A549 (cell line): ENCODE measurements at regions not wholly inside any gene's neighbourhood (a gene's known extent, or its start where the extent isn't known, plus 50 kb on each side); places are given as distances from the start of the nearest gene placed in this dataset.

Experiments used
- ATAC-seq, 2 experiments: fragments of 200-7000 bp in 1 of 2; fragments of >200 bp in 1 of 2; cut with Nextera tagmentation in 1 of 2; cut with Tn5 transposase in 1 of 2; 3 replicates each; pipeline versions ENCODE4 v1.8.0 to v1.9.1; 2018 to 2020; ENCODE audit warnings: mild to moderate bottlenecking in 1 of 2, moderate library complexity in 1 of 2
- CTCF ChIA-PET: fragments of 300-600 bp; sonication (Branson Sonifier 250); formaldehyde crosslinking; extraction: SDS; loops from one replicate; lab custom pipeline; 2021; ENCODE audit warnings: antibody characterized with exemption, inconsistent platforms; lab: Yijun Ruan, JAX
- POLR2A ChIA-PET: fragments of 350-600 bp; formaldehyde crosslinking; extraction: SDS; loops from one replicate; lab custom pipeline; 2021; ENCODE audit warnings: antibody characterized with exemption, inconsistent platforms; lab: Yijun Ruan, JAX
- DNase-seq, 2 experiments: peaks; one replicate each; pipeline versions ENCODE4 v3.0.0 to v3.0.0-alpha.2; 2011 to 2016; ENCODE audit warnings: low read depth in 1 of 2, low spot score in 1 of 2
- FAIRE-seq: peaks from 2 replicates; lab custom pipeline; 2011; peaks lifted over from hg19 to GRCh38; lab: Jason Lieb, UNC
- H3K27ac ChIP-seq, 2 experiments: fragments of >200 bp; sonication (Bioruptor Twin); formaldehyde crosslinking; 3 replicates each; pipeline ENCODE4 v1.5.1; 2016 to 2017
- H3K4me1 ChIP-seq: fragments of >200 bp; sonication (Bioruptor Twin); formaldehyde crosslinking; 3 replicates; pipeline ENCODE4 v1.6.1; 2016
- H3K4me2 ChIP-seq: fragments of >200 bp; sonication (Bioruptor Twin); formaldehyde crosslinking; 3 replicates; pipeline ENCODE4 v1.6.1; 2016
- H3K4me3 ChIP-seq: fragments of >200 bp; sonication (Bioruptor Twin); formaldehyde crosslinking; 3 replicates; pipeline ENCODE4 v1.5.1; 2016
- H3K9me3 ChIP-seq: fragments of >200 bp; sonication (Bioruptor Twin); formaldehyde crosslinking; 3 replicates; pipeline ENCODE4 v1.6.1; 2016
- CBX2 ChIP-seq: fragments of 200-600 bp; sonication (generic); IDR thresholded peaks from 2 replicates; pipeline ENCODE4 v1.6.1; 2016; ENCODE audit warnings: low read depth, mild to moderate bottlenecking, borderline replicate concordance
- CBX8 ChIP-seq: fragments of 200-600 bp; sonication (generic); IDR thresholded peaks from 2 replicates; pipeline ENCODE4 v1.6.1; 2016
- CHD2 ChIP-seq: fragments of 150-350 bp; IDR thresholded peaks from 2 replicates; pipeline ENCODE4 v1.6.1; 2014; ENCODE audit warnings: low read length; ENCODE audit not compliant: partially characterized antibody
- CHD4 ChIP-seq: fragments of 200-600 bp; sonication (generic); IDR thresholded peaks from 2 replicates; pipeline ENCODE4 v1.6.1; 2016; ENCODE audit warnings: antibody characterized with exemption, mild to moderate bottlenecking, borderline replicate concordance
- EHF ChIP-seq: fragments of 250-450 bp; sonication (Bioruptor Pico); IDR thresholded peaks from 2 replicates; pipeline ENCODE4 v1.5.0; 2020; ENCODE audit warnings: mild to moderate bottlenecking
- FOSL2 ChIP-seq, 2 experiments: fragments of 450-650 bp in 1 of 2; fragments of >200 bp in 1 of 2; sonication (Bioruptor Twin) in 1 of 2; formaldehyde crosslinking; IDR thresholded peaks; 2 replicates each; pipeline versions ENCODE4 v1.5.0 to v1.6.1; 2016 to 2020; ENCODE audit warnings: mild to moderate bottlenecking in 1 of 2, moderate library complexity in 1 of 2
- FOXS1 ChIP-seq: fragments of 250-450 bp; sonication (Bioruptor Pico); IDR thresholded peaks from 2 replicates; pipeline ENCODE4 v1.5.0; 2020; ENCODE audit warnings: mild to moderate bottlenecking, moderate library complexity
- HDAC2 ChIP-seq: fragments of 200-600 bp; sonication (generic); IDR thresholded peaks from 2 replicates; pipeline ENCODE4 v1.6.1; 2016
- HES2 ChIP-seq: fragments of >200 bp; sonication (Bioruptor Twin); formaldehyde crosslinking; IDR thresholded peaks from 2 replicates; pipeline ENCODE4 v1.6.1; 2016
- HMGXB4 ChIP-seq: fragments of 250-450 bp; sonication (Bioruptor Pico); IDR thresholded peaks from 2 replicates; pipeline ENCODE4 v1.5.0; 2021; ENCODE audit warnings: mild to moderate bottlenecking, moderate library complexity, borderline replicate concordance
- HOXB5 ChIP-seq: fragments of 250-450 bp; sonication (Bioruptor Pico); IDR thresholded peaks from 2 replicates; pipeline ENCODE4 v1.5.0; 2020; ENCODE audit warnings: mild to moderate bottlenecking, moderate library complexity
- KDM1A ChIP-seq: fragments of 200-600 bp; sonication (generic); IDR thresholded peaks from 2 replicates; pipeline ENCODE4 v1.6.1; 2016; ENCODE audit warnings: low read depth, mild to moderate bottlenecking
- MAZ ChIP-seq: fragments of 150-350 bp; IDR thresholded peaks from 2 replicates; pipeline ENCODE4 v1.6.1; 2014; ENCODE audit warnings: antibody characterized with exemption, low read depth, low read length, borderline replicate concordance
- NPAS2 ChIP-seq: fragments of 250-450 bp; sonication (Bioruptor Pico); IDR thresholded peaks from 2 replicates; pipeline ENCODE4 v1.8.0; 2022; ENCODE audit warnings: mild to moderate bottlenecking, moderate library complexity, borderline replicate concordance
- NR3C1 ChIP-seq: fragments of >200 bp; sonication (Bioruptor Twin); formaldehyde crosslinking; IDR thresholded peaks from 3 replicates; pipeline ENCODE4 v1.6.1; 2017
- PHF8 ChIP-seq: fragments of 200-600 bp; sonication (generic); IDR thresholded peaks from 2 replicates; pipeline ENCODE4 v1.6.1; 2016; ENCODE audit warnings: low read depth, mild to moderate bottlenecking, antibody characterized with exemption, moderate library complexity, borderline replicate concordance
- RAD21 ChIP-seq, 2 experiments: fragments of >200 bp in 1 of 2; sonication (Bioruptor Twin) in 1 of 2; formaldehyde crosslinking in 1 of 2; IDR thresholded peaks in 1 of 2; conservative IDR thresholded peaks in 1 of 2; 2 replicates in 1 of 2; 3 replicates in 1 of 2; pipeline ENCODE4 v1.6.1; 2012 to 2018; ENCODE audit warnings: inconsistent platforms in 1 of 2
- RARB ChIP-seq: fragments of 250-450 bp; sonication (Bioruptor Pico); IDR thresholded peaks from 2 replicates; pipeline ENCODE4 v1.8.0; 2021; ENCODE audit warnings: mild to moderate bottlenecking, moderate library complexity
- RCOR1 ChIP-seq: fragments of 150-350 bp; IDR thresholded peaks from 2 replicates; pipeline ENCODE4 v1.6.1; 2014; ENCODE audit warnings: antibody characterized with exemption, low read length, low read depth
- TFCP2L1 ChIP-seq: fragments of 250-450 bp; sonication (Bioruptor Pico); IDR thresholded peaks from 2 replicates; pipeline ENCODE4 v1.5.0; 2021; ENCODE audit warnings: mild to moderate bottlenecking
- ZC3H11A ChIP-seq: fragments of 450-650 bp; IDR thresholded peaks from 2 replicates; pipeline ENCODE4 v1.6.1; 2014; ENCODE audit warnings: antibody characterized with exemption, mild to moderate bottlenecking
- ZFP36 ChIP-seq: fragments of 450-650 bp; IDR thresholded peaks from 2 replicates; pipeline ENCODE4 v1.6.1; 2014; ENCODE audit warnings: borderline replicate concordance; ENCODE audit not compliant: partially characterized antibody
- whole genome bisulfite sequencing: methylation state at CpG from one replicate; pipeline ENCODE4 v1.1.6; 2017; ENCODE audit errors: missing lambda C conversion rate; 5-methylcytosine and 5-hydroxymethylcytosine counted together
- TF ChIP-seq, protein P1 (sequence below): fragments of 250-450 bp; sonication (Bioruptor Pico); IDR thresholded peaks from 2 replicates; pipeline ENCODE4 v1.5.0; 2020; ENCODE audit warnings: low read depth, mild to moderate bottlenecking, moderate library complexity
- TF ChIP-seq, protein P2 (sequence below): IDR thresholded peaks from 2 replicates; pipeline ENCODE4 v1.6.1; 2012

GRCh38 chr4:116438417-116438816, 647.0 kb downstream of the TRAM1L1 start:
- FAIRE-seq (no peak), DNase-seq (no peak)
- POLR2A ChIA-PET = no interaction called here

DNA sequence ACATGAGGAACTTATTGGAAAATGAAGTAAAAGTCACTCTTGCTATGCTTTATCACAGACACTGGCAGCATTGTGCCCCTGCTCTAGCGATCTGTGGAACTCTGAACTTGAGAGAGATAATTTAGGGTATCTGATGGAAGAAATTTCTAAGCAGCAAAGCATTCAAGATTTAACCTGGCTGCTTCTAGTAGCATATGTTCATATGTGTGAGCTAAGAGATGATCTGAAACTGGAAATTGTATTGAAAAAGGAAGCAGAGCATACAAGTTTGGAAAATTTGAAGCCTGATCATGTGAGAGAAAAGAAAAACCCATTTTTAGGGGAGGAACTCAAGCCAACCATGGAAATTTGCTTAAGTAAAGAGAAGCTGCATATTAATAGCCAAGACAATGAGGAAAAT, 657.7 kb downstream of the TRAM1L1 start:
- no peaks in the 10 kb centered on the region for H3K9me3 ChIP-seq
- ATAC-seq = no peak
- CTCF ChIA-PET = no interaction called here
- H3K4me3 ChIP-seq = no peak overlapping the region
- FAIRE-seq = no peak
- H3K27ac ChIP-seq = no peak overlapping the region
- 0% methylated on average over 1 of the region's 1 CpG for WGBS
- H3K4me1 ChIP-seq = no peaks in the 10 kb centered on the region
- POLR2A ChIA-PET = no interaction called here
- TF ChIP-seq HES2 (no peak), CHD4 (no peak), HMGXB4 (CRISPR knock-in tag) (no peak), HDAC2 (no peak), HOXB5 (CRISPR knock-in tag) (no peak), FOXS1 (CRISPR knock-in tag) (no peak), CBX8 (no peak), EHF (CRISPR knock-in tag) (no peak), NR3C1 (no peak), CBX2 (no peak), NPAS2 (CRISPR knock-in tag) (no peak), KDM1A (no peak)
- TF ChIP-seq, protein P1, sequence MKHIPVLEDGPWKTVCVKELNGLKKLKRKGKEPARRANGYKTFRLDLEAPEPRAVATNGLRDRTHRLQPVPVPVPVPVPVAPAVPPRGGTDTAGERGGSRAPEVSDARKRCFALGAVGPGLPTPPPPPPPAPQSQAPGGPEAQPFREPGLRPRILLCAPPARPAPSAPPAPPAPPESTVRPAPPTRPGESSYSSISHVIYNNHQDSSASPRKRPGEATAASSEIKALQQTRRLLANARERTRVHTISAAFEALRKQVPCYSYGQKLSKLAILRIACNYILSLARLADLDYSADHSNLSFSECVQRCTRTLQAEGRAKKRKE (CRISPR knock-in tag) = no peak
- TF ChIP-seq, protein P2, sequence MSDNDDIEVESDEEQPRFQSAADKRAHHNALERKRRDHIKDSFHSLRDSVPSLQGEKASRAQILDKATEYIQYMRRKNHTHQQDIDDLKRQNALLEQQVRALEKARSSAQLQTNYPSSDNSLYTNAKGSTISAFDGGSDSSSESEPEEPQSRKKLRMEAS = no peak
- no peak overlapping the region for H3K4me2 ChIP-seq
- no peak for DNase-seq

More at GRCh38 chr4:116438417-116438816, 647.0 kb downstream of the TRAM1L1 start:
- 2% methylated on average over 2 of the region's 2 CpGs for WGBS
- H3K27ac ChIP-seq = no peak overlapping the region
- no peaks in the 10 kb centered on the region for H3K9me3 ChIP-seq
- H3K4me1 ChIP-seq = no peaks in the 10 kb centered on the region
- TF ChIP-seq FOSL2 (IDR thresholded peaks at IDR 0.05) = no peak
- no peak for TF ChIP-seq FOSL2 (CRISPR knock-in tag; IDR thresholded peaks at IDR 0.05)
- TF ChIP-seq RCOR1 = no peak
- no peak for TF ChIP-seq HOXB5 (CRISPR knock-in tag)
- no peak for TF ChIP-seq TFCP2L1 (CRISPR knock-in tag)
- no peak for TF ChIP-seq PHF8
- TF ChIP-seq CHD4 = no peak
- TF ChIP-seq MAZ = no peak
- no peak for TF ChIP-seq ZFP36
- no peak for TF ChIP-seq CHD2
- no peak for TF ChIP-seq HES2
- no peak for TF ChIP-seq RAD21 (conservative IDR thresholded peaks at IDR 0.05 in 1 of 2, IDR thresholded peaks at IDR 0.05 in 1 of 2)
- no peak for TF ChIP-seq RARB (CRISPR knock-in tag)
- no peak for TF ChIP-seq ZC3H11A
- no peak for TF ChIP-seq NPAS2 (CRISPR knock-in tag)
- TF ChIP-seq HDAC2 = no peak
- CTCF ChIA-PET = no interaction called here
- H3K4me3 ChIP-seq = no peak overlapping the region
- no peak for ATAC-seq
- no peak overlapping the region for H3K4me2 ChIP-seq
